ENCODE measurements at regions not wholly inside any gene's neighbourhood (a gene's known extent, or its start where the extent isn't known, plus 50 kb on each side); places are given as distances from the start of the nearest gene placed in this dataset.

GRCh38 chr14:98945611-98946570 is 326.1 kb downstream of the BCL11B start:
- no peaks in the 10 kb centered on the region for H3K9me1 ChIP-seq (replicated peaks; ENCODE audit: control insufficient read depth, extremely low read depth, insufficient read depth, low read length)
- intact Hi-C loops (cut with micrococcal nuclease) (no loop called here), dilution Hi-C loops (cut with MboI; ENCODE audit: extremely low pct_ligation_motif_present, low sequenced_read_pairs) (no loop called here)
- H3K4me2 ChIP-seq (ENCODE audit: insufficient read depth, low read length) = no peak overlapping the region
- no peaks in the 10 kb centered on the region for H4K20me1 ChIP-seq (replicated peaks; ENCODE audit: control insufficient read depth, extremely low read depth, insufficient read depth, low read length)
- H3K9ac ChIP-seq (replicated peaks; ENCODE audit: extremely low read depth, insufficient read depth, low read length) = no peak overlapping the region
- peaks cover 7% of the 10 kb centered on the region for H3K9me3 ChIP-seq (replicated peaks; ENCODE audit: control insufficient read depth, insufficient read depth, low read length)
- TF ChIP-seq MAX (IDR thresholded peaks at IDR 0.05; ENCODE audit: insufficient read depth, insufficient read length) (no peak), POLR2A (IDR thresholded peaks at IDR 0.05; ENCODE audit: low read depth, low read length) (no peak), JUN (IDR thresholded peaks at IDR 0.05; ENCODE audit: borderline replicate concordance, insufficient read depth, insufficient read length, low read depth) (no peak), FOS (IDR thresholded peaks at IDR 0.05; ENCODE audit: borderline replicate concordance, insufficient read depth, low read length) (no peak), CTCF (IDR thresholded peaks at IDR 0.05; ENCODE audit: extremely low read depth in 1 of 2, insufficient read depth in 1 of 2, low read depth in 1 of 2, low read length in 2 of 2) (no peak), EZH2 (IDR thresholded peaks at IDR 0.05; ENCODE audit: borderline replicate concordance, low read depth, low read length, severe bottlenecking) (no peak), GATA2 (IDR thresholded peaks at IDR 0.05; ENCODE audit: insufficient read depth, insufficient read length, low read depth, low read length) (no peak), MYC (IDR thresholded peaks at IDR 0.05; ENCODE audit: low read depth, low read length) (no peak), POLR2AphosphoS5 (IDR thresholded peaks at IDR 0.05; ENCODE audit: insufficient read depth, low read depth, low read length) (no peak)
- H3K4me1 ChIP-seq (ENCODE audit: control insufficient read depth, extremely low read depth, insufficient read depth, low read length) = no peaks in the 10 kb centered on the region
- no peak for FAIRE-seq
- no peak overlapping the region for H3K27ac ChIP-seq (ENCODE audit: insufficient read depth, low read depth, low read length)
- no peak overlapping the region for H2AFZ ChIP-seq (ENCODE audit: low read depth, low read length)
- H3K36me3 ChIP-seq (ENCODE audit: control insufficient read depth in 2 of 2, extremely low read depth in 1 of 2, insufficient read depth in 2 of 2, low read length in 2 of 2) = no peaks in the 10 kb centered on the region
- no peaks in the 10 kb centered on the region for H3K27me3 ChIP-seq (ENCODE audit: control insufficient read depth in 2 of 2, insufficient read depth in 2 of 2, low read length in 2 of 2)
- H3K79me2 ChIP-seq (ENCODE audit: control insufficient read depth, insufficient read depth, low read length) = no peaks in the 10 kb centered on the region
- H3K4me3 ChIP-seq (replicated peaks in 1 of 3; ENCODE audit: insufficient read depth in 1 of 3, low read depth in 1 of 3, low read length in 3 of 3) = no peak overlapping the region
- ChIA-PET POLR2A (no interaction called here), CTCF (no interaction called here)
- DNase-seq (ENCODE audit: low read depth, low spot score) = no peak
- no TSS peak for BruUV-seq (replicated peaks)
